GM12864 (cell line): ENCODE measurements at regions not wholly inside any gene's neighbourhood (a gene's known extent, or its start where the extent isn't known, plus 50 kb on each side); places are given as distances from the start of the nearest gene placed in this dataset.

Experiments
- DNase-seq: peaks from one replicate; pipeline ENCODE4 v3.0.0-alpha.2; 2011; ENCODE audit warnings: low read depth
- H3K4me3 ChIP-seq: 2 replicates; pipeline ENCODE4 v1.5.1; 2011; ENCODE audit warnings: mild to moderate bottlenecking, low read depth, low read length, control low read depth
- CTCF ChIP-seq: IDR thresholded peaks from 2 replicates; pipeline ENCODE4 v1.5.1; 2011; ENCODE audit warnings: low read depth, mild to moderate bottlenecking, moderate library complexity, low read length, control low read depth, inconsistent platforms; ENCODE audit errors: missing control alignments

DNA sequence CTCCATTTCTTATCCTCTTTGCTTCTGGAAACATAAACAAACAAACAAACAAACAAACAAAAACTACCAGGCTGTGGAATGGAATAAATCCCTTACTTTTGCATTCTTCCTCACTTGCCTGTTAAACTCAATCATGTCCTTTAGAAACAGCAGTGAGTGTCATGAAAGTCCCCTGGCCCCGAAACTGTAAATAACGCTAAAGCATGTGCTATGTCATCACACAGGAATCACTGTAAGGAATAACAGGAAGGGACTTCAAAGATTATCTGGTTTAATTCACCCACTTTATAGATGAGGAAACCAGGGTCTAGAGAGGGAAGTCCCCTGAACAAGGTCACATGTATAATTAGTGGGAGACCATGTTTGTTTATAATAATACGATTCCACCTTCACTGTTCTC lies 159.4 kb upstream of the MEOX2 start:
- no peak for DNase-seq
- TF ChIP-seq CTCF: no peak
- no peak overlapping the region for H3K4me3 ChIP-seq

- TF ChIP-seq CTCF: no peak
- no peak overlapping the region for H3K4me3 ChIP-seq
- no peak for DNase-seq
Measured at GRCh38 chr7:15845461-15845860, 159.0 kb upstream of the MEOX2 start.

GRCh38 chr7:15839416-15840100 lies 153.1 kb upstream of the MEOX2 start:
- no peak for DNase-seq
- no peak overlapping the region for H3K4me3 ChIP-seq
- no peak for TF ChIP-seq CTCF

DNA sequence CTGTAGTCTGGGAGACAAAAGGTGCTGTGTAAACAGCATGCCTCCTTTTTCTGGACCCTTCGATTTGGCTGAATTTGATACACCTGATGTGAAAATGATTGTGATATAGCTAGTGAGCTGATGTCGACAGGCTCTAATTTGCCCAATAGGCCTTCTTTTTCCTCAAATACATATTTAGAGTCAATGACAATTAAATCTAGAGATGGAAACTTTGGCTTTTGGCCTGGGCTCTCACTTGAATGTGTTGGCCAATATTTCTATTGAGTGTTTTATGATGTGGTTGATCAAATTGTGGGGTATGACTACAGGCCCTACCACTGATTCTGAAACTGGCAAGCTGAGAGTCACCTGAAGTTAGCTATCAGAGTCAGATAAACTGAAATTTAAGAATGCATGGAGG lies 151.8 kb upstream of the MEOX2 start:
- TF ChIP-seq CTCF: no peak
- no peak overlapping the region for H3K4me3 ChIP-seq
- DNase-seq: no peak

GRCh38 chr7:15837306-15837950 lies 150.9 kb upstream of the MEOX2 start:
- no peak for TF ChIP-seq CTCF
- no peak overlapping the region for H3K4me3 ChIP-seq
- DNase-seq: no peak

- no peak overlapping the region for H3K4me3 ChIP-seq
- no peak for TF ChIP-seq CTCF
- no peak for DNase-seq
Measured at GRCh38 chr7:15836651-15837050, 150.2 kb upstream of the MEOX2 start.

DNA sequence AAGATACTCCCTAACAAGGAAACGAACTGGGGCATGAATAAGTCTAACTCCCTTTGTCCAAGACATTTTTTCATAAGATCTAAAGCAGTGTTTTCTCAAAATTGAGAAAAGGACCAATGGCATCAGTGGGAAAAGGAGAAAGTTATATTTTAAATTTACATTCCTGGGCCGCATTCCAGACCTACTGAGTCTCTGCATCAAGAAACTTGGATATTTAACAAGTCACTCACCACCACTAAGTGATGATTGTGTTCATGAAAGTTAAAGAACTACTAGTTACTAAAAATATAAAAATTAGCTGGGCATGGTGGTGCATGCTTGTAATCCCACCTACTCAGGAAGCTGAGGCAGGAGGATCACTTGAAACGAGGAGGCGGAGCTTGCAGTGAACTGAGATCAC lies 149.6 kb upstream of the MEOX2 start:
- TF ChIP-seq CTCF: no peak
- no peak overlapping the region for H3K4me3 ChIP-seq
- DNase-seq: no peak
